ENCODE measurements at regions not wholly inside any gene's neighbourhood (a gene's known extent, or its start where the extent isn't known, plus 50 kb on each side); places are given as distances from the start of the nearest gene placed in this dataset.
"Not testable (repeated sequence)": the region's sequence is repeated elsewhere in the genome, so short reads cannot be mapped to it uniquely, and the experiment has no call there.

DNA sequence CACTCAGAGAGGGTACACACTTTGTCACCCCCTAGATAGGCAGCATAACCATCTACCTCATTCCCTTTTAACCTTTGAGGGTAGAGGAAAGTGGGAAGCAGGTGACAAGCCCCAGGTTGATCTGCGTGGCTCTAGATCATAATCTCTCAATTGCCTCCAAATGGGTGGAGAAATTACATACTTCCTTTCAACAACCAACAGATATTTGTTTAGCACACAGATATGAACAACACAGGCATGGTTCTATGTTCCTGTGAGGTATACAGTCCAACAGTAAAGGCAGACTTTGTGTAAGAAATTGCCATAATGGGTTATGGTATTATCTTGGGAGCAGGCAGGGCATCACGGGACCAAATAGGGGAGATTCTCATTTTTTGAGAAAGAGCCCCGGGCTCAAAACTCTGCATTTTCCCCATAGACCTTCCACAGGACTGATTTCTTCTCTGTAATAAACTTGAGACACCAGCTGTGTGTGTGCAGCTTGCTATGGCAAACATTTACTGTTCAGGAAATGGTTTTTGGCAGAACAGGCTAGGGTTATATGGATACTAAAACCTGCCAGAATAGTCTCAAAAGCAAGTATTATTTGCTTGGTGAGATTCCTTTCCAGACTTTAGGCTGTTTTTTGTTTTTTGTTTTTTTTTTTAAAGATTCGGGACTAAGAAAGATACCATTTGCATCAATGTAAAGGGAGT lies 126.2 kb downstream of the CD164 start:
- intact Hi-C loops (cut with micrococcal nuclease), result no loop called here

DNA sequence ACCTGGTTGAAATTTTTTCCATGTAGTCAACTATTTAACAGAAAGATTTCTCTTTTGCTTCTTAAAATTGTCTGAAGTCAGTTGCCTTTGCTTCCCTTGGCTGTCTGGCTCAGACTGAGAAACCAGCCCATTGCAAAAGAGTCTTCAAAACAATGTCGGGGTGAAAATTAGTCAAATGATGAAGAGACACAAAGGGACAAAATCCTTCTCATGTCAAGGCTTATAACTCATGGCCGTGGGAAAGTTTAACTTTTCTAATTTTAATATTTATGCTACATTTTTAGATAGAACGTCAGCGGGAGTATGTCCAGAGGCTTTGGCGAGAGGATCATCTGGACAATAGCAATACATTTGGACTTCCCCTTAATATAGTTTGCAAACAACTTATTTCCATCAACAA lies 127.2 kb downstream of the CD164 start:
- intact Hi-C loops (cut with micrococcal nuclease), result no loop called here

DNA sequence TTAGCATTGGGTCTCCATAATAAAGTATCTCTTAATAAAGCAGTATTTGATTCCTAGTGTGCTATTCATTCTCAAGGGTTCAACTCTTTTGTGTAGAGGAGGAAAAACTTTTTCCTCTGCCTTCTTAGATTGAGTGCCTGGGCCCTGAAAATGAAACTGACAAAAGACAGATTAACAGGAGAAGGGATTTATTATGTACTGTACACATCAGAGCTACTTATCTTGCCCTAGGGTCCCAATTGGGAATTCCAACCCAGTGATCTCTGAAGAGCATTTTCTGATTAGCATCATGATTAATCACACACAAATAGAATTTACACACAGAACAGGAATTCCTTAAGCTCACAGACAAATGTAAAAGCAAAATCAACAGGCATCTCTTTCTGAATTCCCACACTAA lies 128.9 kb downstream of the CD164 start:
- intact Hi-C loops (cut with micrococcal nuclease), result no loop called here

DNA sequence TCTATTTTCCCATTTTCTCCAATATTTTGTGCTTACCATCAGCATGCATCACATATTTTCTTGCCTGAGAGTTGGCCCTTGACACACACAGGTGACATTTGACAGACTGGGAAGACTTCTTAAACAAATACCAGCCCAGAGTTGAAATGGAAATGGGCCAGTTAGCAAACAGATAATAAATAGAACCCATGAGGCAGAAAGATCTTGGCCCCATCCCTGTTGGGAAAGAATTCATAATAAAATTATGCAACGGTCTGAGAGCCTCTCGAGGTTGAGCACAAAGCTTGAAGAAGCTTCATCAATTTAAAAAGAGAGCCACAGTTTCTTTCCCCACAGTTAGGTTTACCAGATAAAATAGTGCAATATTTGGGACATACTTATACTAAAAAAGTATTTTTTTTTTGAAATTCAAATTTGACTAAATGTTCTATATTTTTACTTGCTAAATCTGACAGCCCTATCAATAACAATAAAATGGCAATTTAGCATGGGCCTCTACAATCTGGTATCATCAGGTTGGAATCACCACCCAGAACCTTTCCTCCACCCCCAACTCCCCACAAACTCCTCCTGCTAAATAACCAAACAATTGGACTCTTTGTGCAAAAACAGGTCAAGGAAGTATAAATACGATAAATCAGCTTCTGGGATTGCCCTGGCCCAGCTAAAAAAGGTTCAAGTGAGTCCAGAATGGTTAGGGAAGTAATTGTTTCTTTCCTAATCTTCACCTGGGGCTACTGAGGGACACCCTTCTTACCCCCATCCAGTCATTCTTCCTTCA lies 129.8 kb downstream of the CD164 start:
- intact Hi-C loops (cut with micrococcal nuclease), result no loop called here

DNA sequence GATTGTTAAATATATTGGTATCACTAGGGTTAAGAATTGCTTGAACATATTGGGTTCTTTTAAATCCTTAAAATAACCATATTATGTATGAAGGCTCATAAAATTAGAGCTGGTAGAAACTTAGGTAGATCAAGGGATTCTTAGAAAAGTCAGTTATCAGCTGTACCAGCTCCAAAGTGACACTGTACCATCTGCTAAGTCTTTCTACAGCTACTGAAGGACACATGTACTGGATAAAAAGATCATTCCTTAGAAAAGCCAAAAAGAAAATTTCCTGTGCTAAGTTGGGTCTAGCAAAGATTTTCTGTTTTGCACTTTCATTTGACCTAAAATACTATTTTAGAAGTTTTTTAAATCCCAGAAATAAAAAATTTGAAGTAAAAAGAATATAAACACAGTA lies 130.4 kb downstream of the CD164 start:
- intact Hi-C loops (cut with micrococcal nuclease), result no loop called here

DNA sequence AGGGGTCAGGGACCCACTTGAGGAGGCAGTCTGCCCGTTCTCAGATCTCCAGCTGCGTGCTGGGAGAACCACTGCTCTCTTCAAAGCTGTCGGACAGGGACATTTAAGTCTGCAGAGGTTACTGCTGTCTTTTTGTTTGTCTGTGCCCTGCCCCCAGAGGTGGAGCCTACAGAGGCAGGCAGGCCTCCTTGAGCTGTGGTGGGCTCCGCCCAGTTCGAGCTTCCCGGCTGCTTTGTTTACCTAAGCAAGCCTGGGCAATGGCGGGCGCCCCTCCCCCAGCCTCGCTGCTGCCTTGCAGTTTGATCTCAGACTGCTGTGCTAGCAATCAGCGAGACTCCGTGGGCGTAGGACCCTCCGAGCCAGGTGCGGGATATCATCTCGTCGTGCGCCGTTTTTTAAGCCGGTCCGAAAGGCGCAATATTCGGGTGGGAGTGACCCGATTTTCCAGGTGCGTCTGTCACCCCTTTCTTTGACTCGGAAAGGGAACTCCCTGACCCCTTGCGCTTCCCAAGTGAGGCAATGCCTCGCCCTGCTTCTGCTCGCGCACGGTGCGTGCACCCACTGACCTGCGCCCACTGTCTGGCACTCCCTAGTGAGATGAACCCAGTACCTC lies 131.6 kb downstream of the CD164 start:
- intact Hi-C loops (cut with micrococcal nuclease), result not testable (repeated sequence)

DNA sequence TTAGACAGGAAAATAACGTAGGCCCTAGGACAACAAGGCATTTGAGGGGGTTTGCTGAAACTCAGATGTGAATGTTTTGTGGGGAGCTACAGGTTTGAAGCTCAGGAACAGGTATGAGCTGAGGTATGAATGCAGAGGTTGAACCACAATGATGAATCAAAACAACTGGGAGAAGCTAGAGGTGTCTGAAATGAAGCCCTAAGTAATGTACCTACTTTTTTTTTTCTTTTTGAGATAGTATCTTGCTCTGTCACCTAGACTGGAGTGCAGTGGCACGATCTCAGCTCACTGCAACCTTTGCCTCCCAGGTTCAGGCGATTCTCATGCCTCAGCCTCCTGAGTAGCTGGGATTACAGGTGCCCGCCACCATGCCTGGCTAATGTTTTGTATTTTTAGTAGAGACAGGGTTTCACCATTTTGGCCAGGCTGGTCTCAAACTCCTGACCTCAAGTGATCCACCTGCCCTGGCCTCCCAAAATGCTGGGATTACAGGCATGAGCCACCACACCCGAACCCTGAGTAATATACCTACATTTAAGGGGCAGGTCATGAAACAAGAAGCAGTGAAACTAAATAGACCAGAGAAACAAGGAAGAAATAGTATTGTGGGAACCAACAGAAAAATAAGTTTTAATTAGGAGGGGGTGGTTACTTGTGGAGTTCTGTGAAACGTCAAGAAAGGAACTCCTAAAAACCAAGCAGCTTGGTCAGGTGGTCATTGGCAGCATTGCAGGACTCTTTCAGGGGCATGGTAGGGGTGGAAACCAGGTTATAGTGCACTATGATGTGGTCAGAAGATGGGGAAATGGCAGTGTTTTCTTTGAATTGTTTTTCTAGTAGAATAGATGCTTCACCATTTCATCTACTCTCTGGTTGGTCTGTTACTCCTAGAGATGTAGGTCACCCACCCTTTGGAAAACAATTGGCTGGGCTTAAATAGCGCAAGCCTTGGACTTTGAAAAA lies 138.1 kb downstream of the CD164 start:
- intact Hi-C loops (cut with micrococcal nuclease), result no loop called here

DNA sequence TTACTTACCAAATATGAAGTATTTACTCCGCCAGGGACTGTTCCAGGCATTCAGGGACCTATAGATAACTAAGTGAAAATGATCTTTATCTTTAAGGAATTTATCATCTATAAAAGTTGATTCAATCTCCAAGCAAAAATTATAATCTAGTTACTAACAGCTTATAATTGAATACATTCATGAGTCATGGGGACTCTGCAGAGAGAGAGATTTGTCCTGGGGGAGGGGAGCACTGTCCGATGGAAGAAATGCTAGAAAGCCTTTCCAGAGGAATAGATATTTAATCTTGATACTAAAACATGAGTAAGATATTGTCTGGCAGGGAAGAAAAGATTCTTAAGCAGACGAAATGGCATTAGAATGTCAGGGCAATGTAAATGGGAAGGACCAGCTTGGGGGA lies 139.3 kb downstream of the CD164 start:
- intact Hi-C loops (cut with micrococcal nuclease), result no loop called here

DNA sequence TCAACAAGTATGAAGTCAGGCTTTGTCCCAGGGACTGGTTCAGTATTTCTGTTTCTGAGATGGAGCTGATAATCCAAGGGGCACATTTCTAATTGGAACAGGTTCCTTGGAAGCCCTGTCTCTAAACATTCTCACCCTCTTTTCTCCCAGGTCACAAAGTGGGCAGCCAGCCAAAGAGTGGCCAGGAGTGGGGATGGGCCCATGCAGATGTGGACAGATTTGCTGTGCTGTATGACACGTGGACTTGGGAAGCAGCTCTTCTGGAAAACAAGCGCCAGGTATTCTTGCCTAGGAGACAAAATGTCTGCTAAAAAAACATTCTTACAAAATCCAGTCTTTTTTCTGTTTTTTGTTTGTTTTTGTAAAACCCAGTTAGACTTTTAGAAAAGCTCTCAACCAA lies 140.2 kb downstream of the CD164 start:
- intact Hi-C loops (cut with micrococcal nuclease), result no loop called here

DNA sequence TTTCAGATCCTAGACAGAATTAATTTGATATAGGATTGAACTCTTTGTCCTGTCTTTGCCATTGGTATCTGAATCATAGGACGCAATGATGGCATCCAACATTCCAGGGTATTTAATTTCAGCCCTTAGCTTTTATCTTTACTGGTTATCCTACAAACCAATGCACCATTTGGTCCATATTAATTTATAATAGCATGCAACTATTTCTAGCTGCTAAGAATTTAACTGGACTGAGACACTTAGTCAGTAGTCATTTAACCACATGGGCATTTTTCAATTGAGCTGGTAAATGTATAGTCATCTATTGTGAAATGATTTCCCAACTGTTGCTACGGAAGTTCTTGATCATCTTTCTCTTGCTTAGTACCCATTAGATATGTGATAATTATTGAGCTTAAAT lies 141.1 kb downstream of the CD164 start:
- intact Hi-C loops (cut with micrococcal nuclease), result no loop called here

DNA sequence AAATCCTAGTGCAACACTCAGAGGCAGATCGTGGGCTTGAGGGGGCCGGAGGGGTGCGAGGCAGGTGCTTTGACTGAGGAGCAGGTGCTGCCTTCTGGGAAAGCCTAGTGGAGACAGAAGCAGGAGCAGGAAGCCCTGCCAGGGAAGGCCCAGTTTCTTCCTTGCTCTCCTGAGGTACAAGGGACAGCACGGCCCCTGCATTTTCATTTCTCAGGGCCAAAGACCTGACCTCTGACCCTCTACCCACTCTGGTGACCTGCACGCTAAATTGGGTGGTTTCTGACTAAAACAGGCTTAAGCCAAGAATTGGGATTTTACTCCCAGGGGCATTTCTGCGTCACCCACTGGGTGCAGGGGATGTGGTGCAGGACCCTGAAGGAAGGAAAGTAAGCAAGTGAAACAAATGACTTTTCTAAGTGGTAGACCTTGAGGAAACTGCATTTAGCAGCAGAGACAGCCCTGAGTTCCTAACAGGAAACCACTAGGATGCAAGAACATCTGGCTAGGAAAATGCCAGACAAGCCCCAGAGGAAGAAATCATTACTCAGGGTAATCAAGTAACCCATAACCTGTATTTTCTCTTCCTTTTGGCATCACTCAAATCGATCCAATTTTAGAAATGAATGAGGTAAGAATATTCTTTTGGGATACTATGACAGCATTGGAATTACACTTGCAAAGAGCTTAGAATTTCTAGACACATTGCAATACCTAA lies 141.7 kb downstream of the CD164 start:
- intact Hi-C loops (cut with micrococcal nuclease), result no loop called here

DNA sequence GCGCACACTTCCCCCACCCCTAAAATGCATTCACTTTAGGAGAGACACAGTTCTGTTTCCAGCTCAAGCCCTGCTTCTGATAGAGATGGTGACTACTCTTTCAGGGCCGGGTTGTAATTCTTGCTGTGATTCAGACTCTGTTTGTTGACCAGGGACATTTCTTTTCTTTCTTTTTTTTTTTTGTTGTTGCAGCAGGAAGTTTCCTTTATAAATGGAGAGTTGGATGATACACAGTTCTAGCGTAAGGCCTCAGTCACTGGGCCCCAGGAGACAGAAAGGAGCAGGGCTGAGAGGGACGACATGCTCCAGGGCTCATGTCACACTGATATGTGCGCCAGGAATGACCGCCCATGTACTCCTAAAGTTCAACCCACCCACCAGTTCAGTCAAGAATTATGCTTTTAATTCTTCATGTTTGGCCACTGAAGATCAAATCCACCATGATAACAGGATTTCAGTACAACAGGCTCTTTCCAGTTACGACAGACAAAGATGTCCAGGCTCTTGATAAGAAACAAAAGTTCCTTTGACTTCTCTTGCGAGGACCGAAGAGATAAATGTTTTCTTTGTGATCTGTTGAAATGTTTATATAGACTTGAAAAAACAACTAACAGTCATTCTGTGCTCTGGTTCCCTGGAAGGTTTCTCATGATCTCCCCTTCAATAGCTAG lies 142.5 kb downstream of the CD164 start:
- intact Hi-C loops (cut with micrococcal nuclease), result loop anchor here (5.0 kb wide), 1 partner anchor 232 kb away; no protein-coding TSS in a partner anchor

DNA sequence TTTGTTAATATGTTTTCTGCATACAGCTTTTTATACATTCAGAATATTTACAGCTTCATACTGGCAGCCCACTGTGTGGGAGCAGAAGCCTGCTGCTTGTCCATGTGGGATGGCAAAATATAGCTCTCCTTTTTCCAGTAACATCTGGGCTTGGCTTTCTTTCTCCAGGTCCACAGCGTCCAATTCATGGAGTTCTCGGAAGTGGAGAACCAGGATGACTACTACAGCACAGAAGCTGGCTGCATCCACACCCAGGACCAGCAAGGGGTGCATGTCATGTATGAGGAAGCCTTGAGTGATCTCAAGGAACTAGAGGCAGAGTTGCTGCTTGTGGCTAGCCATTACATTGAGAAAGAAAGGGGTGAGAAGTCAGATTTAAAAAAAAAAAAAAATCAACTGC lies 143.1 kb downstream of the CD164 start:
- intact Hi-C loops (cut with micrococcal nuclease), result loop anchor here (5.0 kb wide), 1 partner anchor 232 kb away; no protein-coding TSS in a partner anchor

DNA sequence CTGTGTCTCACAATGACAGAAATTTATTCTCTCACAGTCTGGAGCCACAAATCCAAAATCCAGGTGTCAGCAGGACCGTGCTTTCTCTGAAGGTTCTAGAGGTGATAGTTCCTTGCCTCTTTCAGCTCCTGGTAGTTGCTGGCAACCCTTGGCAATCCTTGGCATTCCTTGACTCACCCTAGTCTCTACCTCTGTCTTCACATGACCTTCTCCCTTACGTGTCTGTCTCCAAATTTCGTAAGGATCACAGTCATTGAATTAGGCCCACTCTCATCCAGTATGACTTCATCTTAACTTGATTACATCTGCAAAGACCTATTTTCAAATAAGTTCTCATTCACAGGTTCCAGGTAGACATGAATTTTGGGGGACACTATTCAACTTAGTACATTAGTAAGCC lies 143.1 kb downstream of the CEP57L1 start:
- intact Hi-C loops (cut with micrococcal nuclease), result loop anchor here (5.0 kb wide), 1 partner anchor 231 kb away; no protein-coding TSS in a partner anchor

DNA sequence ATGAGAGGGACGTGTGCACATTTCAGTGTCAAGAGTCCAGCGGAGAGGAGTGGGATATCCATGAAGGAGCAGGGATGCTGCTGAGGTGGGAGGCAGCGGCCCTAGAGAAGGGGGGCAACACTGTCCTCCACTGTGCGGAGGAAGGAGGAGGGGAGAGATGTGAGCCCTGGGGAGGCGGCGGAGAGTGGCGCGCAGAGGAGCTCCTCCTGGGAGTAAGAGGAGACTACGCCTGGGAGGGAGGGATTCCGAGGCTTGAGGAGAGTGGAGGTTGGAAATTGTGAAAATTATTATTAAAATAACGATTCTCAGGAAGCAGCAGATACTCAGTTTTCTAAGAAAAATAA lies 142.7 kb downstream of the CEP57L1 start:
- intact Hi-C loops (cut with micrococcal nuclease), result loop anchor here (1.0 to 5.0 kb wide), 3 partner anchors 143 to 231 kb away; partner anchors contain the start of genes CD164 and CEP57L1

DNA sequence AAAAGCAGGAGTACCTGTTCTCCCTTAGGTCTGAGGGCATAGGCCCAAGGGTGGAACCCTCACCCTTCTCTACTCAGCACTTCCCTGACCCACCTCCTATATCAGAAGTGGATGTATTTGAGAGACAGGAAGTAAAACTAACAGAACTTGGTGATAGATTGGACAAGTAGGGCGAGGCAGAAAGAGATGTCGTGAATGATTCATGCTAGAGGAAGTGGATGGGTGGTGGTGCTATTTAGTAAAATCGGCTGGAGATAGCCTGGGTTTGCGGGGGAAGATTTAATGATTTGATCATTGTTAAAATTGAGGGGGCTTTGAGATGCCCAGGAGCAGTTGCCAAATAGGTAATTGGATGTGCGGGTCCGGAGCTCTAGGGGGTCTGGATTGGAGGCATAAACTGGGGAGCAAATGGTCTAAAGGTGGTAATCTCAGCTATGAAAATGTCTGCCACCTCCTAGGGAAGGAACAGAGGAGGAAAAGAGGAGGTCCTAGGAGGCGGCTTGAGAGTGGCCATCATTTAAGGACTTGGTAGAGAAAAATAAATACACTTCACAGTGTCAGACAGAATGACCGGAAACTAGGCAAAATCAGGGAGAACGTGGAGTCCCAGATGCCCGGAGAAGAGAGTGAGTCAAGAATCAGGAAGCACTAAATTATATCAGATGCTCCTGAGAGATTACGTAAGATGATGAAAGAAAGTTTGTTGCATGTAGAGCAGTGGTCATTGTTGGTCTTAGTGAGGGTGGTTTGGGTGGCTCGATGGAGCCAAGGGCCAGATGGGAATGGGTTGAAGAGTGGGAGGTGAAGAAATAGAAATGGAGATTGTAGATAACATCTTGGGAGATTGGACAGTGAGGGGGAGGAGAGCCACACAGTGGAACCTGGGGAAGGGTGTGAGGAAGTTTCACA lies 142.0 kb downstream of the CEP57L1 start:
- intact Hi-C loops (cut with micrococcal nuclease), result loop anchor here (1.0 to 5.0 kb wide), 3 partner anchors 142 to 230 kb away; partner anchors contain the start of genes CD164 and CEP57L1

DNA sequence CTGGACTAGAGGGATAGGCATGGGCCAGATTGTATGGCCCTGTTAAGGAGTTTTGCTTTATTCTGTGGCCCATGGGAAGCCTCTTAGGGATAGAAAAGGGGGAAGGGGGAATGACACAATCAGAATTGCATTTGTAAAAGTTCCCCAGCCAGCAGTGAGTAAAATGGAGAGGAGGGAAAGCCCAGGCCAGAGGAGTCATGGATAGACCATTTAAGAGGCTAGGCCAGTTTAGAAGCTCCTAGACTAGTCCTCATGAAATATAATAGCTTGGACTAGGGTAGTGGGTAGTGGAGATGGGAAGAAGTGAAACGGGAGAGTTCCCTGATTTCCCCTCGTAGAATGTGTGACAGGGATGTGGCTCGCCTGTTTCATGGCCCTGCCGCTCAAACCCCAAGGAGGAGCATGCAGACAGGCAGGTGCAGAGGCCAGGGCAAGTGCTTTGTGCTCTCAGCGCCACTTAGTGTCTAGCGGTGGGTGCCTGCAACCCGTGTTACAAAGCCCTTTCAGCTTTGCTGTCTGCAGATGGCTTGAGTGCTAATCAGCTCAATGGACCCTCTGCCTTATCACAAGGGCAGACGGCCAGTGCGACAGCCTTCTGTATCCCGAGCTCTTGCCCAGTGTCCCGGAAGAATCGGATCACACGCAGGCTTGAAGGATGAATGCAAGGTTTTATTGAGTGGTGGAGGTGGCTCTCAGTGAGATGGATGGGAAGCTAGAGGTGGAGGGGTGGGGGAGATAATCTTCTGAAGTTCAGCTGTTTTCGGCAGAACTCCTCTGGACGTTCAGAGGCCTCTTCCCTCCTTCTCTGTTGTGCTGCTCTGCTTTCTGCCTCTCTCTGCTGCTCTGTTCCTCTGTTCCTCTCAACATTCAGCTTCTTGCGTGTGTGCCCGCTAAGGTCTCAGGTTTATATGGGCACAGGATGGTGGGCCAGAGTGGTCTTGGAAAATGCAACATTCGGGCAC lies 141.1 kb downstream of the CEP57L1 start:
- intact Hi-C loops (cut with micrococcal nuclease), result loop anchor here (1.0 to 5.0 kb wide), 4 partner anchors 48 to 229 kb away; partner anchors contain the start of genes CD164 and CEP57L1

Data from T-helper 1 cell treated with Interleukin-12 subunit alpha and Interleukin-12 subunit beta and Interleukin-4 antibody, amounts not matched to agents 30 ng/mL and 1 ng/mL, for 36 hours (primary cell).